ENCODE measurements at regions not wholly inside any gene's neighbourhood (a gene's known extent, or its start where the extent isn't known, plus 50 kb on each side); places are given as distances from the start of the nearest gene placed in this dataset.
"Not testable (repeated sequence)": the region's sequence is repeated elsewhere in the genome, so short reads cannot be mapped to it uniquely, and the experiment has no call there.

DNA sequence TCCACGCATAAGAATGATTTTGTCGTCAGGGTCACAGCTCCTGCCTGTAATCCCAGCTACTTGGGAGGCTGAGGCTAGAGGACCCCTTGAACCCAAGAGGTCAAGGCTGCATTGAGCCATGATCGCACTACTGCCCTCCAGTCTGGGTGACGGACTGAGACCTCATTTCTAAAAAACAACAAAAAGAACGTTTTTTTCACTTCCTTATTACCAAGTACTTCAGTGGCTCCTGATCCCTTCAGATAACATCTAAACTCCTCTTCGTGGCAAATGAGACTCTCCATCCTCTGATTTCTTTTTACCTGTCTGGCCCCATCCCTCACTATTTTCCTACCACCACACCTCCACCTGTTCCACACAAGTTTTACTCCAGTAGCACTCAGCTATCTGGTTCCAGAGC, 105.4 kb upstream of the TLK1 start:
- DNase-seq (ENCODE audit: low read depth), result no peak

DNA sequence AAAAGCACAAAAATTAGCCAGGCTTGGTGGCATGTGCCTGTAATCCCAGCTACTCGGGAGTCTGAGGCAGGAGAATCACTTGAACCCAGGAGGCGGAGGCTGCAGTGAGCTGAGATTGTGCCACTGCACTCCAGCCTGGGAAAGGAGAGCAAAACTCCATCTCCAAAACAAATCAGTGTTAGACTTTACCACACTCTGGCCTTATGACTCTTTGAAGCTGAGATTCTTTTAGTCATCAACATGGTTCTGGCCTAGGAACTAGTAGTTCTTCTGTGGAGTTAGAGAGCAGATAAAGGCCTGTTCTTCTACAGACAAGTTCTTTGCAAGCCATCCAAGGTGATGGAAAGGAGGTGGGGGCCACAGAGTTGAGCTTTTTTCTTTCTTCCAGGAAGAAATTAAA, 100.8 kb upstream of the TLK1 start:
- not testable (repeated sequence) for DNase-seq (ENCODE audit: low read depth)

DNA sequence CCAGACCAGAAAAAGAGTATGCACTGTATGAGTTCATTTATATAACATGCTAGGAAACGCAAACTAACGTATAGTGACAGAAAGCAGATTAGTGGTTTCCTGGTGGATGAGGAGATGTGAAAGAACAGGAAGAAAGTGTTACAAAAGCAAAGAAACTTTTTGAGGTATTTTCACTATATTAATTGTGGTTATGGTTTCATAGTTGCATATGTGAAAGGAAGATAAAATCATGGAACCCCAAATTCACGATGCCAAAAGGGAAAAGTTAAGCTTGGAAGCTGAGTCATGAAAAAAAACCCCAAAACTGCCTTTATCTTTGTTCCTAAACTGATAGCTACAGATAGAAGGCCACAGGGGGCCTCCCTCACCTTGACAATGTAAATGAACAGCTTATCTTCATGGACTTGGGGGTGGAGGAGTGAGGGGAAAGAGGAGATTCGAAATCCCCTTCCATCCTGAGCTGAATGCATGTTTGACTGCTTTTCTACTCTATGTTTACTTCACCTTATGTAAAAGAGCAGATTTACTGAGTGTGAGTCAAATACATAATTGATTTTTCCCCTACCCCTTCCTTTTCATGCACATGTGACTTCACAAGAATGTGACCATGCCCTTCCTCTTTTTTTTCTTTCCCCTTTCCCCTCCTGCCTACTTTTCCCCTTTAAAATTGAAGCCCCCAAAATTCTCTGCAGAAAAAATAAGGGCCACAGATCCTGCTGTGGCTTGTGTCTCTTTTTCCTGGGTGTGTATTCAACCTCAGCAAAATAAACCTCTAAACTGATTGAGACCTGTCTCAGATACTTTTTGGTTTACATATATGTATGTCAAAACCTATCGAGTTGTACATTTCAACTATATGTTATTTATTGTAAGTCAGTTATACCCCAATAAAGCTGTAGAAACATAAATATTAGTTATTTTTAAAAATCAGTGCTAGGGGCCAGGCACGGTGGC, 100.1 kb upstream of the TLK1 start:
- DNase-seq (ENCODE audit: low read depth), result no peak

DNA sequence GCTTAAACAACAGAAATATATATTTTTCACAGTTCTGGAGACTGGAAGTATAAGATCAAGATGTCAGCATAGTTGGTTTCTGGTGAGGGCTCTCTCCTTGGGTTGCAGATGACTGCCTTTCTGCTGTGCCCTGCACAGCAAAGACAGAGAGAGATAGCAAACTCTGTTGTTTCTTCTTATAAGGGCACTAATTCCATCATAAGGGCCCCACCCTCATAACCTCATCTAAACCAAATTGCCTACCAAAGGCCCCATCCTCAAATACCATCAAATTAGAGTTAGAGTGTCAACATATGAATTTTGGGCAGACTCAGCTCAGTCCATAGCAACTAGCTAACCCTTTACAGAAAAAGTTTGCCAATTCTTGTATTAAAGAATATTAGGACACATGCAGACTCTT, 94.0 kb upstream of the TLK1 start:
- no peak for DNase-seq (ENCODE audit: low read depth)

DNA sequence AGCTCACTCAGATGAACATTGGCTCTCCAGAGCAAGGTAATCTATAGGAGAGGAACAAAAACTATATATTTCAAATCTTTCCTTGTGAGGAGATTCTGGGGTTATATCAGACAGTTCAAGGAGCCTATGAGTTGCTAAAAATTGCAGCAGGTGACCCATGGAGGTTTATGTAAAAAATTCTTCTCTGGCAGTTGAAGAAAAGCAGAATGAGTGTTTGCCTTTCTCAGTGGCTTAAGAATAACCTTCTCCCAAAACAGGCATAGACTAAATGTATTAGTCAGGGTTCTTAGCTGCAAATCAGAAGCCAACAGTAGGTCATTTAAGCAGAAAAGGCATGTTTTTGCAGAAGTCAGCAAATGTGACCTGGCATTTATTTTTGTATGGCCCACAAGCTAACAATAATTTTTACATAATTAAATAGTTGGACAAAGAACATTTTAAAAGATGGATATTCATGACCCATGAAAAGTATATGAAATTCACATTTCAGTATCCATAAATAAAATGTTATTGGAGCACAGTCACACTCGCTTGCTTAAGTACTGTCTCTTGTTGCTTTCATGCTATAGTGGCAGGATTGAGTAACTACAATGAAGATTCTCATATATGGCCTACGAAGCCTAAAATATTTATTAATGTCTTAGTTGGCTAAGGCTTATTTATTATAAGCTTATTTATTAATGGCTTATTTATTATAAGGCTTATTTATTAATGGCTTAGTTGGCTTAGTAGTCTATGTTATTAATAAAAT, 93.4 kb upstream of the TLK1 start:
- no peak for DNase-seq (ENCODE audit: low read depth)

DNA sequence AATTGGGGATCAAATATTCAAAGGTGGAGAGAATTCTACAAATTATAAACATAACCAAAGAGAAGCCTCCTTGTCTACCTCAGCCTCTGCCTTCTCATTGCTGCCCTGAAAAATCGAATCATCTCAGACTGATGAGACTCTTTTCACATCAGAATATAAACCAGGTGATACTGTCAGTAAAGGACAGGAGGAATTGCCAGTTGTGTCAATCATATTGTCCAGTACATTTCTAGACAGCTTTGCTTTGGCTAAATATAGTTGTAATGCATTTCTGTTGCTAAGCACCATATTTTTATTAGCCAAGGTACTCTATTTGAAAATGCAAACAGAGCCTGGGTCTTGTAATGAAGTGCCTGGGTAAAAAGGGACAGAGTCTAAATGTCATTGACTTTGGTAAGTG, 92.6 kb upstream of the TLK1 start:
- no peak for DNase-seq (ENCODE audit: low read depth)

DNA sequence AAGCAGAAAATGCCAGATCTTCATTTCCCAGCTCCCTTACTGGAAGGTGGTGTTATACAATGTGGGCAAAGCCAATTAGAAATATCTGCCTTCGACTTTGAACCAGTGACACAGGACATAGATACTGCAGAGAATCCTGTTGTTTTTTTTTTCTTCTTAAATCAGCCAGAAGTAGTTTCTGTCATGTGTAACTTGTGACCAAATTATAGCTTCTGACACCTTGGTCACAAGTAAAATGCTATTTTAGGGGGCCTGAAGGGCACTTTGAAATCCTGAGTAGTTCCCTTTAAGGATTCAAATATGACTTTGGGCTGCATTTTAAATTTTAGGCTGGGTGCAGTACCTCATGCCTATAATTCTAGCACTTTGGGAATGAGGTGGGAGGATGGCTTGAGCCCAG, 89.0 kb upstream of the TLK1 start:
- no peak for DNase-seq (ENCODE audit: low read depth)

DNA sequence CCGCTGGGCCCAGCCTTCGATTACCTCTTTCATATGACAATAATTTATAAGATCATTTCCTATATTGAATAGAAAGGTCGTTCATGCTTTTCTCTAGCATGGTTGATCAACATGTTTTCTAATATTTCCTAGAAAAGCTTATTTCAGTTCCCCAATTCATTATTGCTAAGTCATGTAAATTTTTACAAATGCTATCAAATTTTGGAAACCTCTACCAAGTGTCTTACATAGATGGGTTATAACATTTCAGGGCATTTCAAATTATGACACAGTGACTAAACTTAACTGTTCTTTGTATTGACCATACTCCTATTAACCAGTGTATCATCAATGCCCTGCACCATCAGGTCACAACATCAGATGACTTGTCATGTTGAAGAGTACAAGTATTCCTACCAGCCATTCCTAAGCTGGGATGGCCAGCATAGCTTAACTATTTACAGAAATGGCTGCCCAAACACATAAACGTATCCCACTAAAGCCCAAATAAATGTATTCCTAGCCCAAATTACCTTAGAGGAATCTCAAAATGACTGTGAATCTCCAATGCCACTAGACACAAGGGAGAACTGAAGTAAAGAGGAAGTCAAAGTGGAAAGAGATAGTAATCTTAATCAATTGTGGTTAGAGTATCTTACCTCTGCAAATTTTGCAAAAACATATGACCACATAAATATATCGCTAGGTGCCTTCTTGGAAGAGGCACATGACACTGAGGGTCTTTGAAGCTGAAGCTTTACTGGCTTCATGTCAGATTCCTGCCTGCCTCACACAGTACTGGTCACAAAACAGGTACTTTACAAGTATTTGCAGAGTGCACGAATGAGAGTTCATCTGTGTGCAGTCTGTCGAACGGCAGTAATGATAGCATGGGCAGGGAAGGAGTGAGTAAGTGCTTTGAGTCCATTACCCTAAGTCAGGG, 87.3 kb upstream of the TLK1 start:
- DNase-seq (ENCODE audit: low read depth), result no peak

DNA sequence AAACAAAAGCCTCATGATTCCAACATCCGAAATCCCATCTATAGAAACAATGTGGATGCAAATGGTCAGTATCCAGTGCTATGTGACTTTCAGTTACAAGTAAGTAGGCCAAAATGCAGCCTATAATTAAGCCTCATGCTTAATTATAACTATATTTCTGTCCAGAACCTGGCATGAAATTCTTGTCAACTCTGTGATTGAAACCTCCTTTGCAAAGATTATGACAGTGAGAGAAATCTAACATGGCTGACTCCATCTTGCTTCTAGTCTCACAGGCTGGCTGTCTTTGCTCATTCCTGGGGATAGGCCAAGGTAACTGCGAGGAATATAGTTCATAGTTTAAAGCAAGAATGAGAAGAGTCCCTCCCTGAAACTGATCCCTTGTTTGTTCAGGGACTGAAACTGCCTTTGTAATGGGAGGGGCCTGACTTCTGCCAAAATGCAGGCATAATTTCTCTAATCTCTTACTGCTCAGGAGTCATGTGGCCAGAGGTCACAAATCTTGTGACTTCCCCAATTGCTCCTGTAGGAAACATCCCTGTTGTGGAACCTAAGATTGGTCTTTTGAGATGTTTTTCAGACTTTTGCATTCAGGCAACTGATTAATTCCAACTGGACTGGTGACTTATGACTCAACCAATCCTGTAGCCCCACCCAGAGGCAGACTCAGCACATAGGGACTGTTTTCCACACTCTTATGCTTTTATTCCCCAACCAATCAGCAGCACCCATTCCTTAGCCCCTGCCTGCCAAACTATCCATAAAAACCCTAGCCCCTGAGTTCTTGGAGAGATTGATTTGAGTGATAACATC, 84.5 kb upstream of the TLK1 start:
- DNase-seq (ENCODE audit: low read depth), result no peak

DNA sequence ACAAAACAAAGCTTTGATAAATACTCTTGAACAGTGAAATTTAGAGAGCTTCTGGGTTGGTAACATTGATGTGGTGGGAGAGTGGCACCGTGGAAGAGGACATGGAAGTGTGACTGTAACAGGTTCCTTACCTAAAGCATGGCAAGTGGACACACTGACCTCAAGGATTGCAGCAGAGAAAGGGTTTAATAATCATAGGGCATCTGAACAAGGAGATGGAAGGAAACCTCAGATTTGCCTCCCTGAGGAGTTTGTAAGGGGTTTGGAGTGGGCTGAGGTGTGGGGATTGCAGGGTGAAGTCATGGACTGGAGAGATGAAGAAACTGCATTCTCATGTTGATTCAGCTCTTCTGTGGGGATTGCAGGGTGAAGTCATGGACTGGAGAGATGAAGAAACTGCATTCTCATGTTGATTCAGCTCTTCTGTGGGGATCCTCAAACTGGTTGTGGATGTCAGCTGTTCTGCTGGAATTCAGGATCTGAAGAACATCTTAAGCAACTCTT, 83.8 kb upstream of the TLK1 start:
- no peak for DNase-seq (ENCODE audit: low read depth)

DNA sequence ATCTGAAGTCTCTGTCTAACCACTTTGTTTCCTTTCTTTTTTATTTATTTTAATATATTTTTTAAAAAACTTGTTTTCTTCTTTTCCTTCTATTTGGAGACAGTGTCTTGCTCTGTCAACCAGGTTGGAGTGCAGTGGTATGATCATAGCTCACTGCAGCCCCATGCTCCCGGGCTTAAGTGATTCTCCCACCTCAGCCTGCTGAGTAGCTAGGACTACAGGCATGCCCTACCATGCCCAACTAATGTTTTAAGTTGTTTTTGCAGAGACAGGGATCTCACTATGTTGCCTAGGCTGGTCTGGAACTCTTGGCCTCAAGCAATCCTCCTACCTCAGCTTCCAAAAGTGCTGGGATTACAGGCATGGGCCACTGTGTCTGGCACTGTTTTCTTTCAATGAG, 81.1 kb upstream of the TLK1 start:
- no peak for DNase-seq (ENCODE audit: low read depth)

DNA sequence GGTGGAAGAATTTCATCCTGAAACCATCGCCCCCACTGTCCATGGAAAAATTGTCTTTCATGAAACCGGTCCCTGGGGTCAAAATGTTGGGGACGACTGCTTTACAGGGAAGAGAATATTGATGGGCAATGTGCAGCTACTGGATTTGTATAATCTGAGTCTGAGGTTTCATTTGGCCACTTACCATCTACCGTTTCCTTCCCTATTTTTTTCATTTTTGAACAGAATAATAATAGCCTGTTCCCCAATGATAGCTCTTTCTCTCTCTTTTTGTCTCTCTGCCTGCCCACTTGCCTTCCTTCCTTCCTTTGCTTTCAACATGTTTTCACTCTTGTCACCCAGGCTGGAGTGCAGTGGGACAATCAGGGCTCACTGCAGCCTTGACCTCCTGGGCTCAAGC, 78.3 kb upstream of the TLK1 start:
- no peak for DNase-seq (ENCODE audit: low read depth)

DNA sequence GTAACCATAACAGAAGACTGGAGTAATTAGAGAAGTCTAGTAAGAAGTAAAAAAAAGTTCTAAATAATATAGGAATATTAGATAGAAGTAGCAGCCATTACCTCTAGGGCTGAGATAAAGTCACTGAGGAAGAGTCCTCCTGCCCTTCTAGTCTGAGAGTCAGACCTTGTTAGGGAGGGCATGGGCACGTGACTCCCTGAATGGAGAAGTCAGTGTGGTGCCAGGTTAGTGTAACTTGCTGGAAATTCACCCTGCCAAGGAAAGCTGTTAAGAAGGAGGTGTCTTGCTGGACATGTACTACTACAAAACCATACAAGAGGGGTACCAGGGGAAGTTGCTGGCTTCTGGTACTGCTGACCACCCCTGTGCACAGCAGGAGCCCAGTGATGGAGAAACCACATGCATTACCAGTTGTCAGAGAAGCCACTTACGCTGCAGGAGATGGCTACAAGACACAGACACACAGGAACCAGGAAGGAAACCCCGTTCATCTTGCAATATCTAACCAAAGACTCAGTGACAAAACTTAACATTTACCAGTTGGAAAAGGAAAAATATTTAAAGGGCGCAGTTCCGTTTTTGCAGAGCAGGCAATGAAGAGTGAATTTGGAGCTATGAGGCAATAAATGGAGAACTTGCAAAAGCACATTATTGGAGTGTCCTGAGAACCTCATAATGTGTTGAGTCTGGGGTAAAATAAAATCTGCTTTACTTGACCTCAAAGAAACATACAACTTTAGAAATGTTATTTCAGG, 77.2 kb upstream of the TLK1 start:
- no peak for DNase-seq (ENCODE audit: low read depth)

DNA sequence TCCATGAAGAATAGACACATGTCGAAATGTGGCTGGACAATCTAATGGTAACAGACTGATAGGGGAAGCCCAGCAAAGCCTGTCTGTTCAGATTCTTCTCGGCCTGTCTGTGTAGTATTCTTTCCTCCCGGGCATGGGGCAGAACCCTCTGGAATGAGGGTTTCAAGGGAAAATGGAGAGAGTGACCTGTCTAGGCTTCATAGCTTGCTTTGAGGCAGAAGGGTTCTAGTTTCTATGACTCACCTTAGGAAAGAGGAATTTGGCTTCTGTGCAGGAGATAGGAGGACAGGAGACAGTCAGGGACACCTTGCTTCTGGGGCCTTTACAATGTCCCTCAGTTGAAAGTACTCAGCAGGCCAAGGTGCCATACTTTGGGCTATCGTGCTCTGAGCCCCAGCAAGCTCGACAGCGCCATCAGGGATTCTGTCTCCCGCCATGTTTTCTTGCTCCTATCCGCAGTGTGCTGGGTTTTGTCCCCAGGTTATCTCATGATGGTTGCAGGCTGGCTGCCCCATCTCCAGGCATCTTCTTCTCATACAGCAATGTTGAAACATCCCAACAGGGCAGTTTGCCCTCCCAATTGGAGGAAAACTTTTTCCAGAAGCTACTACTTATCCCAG, 74.7 kb upstream of the TLK1 start:
- no peak for DNase-seq (ENCODE audit: low read depth)

DNA sequence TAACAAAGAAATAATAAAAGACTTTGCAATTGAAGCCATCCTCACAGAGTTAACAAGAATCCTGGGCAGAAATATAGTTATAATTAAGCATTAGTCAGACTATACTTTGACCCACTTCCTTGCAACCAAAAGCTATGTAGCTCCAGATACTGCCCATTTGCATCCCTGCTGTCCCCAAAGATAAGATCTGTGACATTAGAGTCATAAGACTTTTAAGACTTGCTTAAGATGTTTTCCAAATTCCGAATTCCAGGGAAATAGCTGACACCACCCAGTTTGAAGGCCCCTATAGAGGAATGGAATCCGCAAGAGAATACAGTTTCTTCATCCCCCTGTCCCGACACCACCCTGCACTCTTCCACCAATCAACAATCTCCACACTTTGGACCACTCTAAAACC, 69.5 kb upstream of the TLK1 start:
- no peak for DNase-seq (ENCODE audit: low read depth)

DNA sequence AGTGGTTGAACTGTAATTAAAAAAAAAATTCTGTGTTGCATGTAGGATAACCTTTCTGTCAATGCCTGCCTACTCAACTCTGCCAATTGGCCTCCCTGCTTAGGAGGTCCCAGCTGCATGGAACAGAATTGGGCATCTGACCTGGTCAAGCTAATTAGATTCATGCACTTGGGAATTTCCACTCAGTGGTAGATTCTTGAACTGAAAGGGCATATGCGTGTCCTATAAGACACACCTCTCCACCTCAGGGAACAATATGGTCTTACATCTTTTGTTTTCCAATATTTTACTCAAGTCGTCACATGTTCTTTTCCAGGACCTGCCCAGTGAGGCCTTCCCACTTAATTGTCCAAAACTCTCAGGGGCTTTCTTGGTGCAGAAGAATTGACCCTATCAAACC, 68.1 kb upstream of the TLK1 start:
- no peak for DNase-seq (ENCODE audit: low read depth)

DNA sequence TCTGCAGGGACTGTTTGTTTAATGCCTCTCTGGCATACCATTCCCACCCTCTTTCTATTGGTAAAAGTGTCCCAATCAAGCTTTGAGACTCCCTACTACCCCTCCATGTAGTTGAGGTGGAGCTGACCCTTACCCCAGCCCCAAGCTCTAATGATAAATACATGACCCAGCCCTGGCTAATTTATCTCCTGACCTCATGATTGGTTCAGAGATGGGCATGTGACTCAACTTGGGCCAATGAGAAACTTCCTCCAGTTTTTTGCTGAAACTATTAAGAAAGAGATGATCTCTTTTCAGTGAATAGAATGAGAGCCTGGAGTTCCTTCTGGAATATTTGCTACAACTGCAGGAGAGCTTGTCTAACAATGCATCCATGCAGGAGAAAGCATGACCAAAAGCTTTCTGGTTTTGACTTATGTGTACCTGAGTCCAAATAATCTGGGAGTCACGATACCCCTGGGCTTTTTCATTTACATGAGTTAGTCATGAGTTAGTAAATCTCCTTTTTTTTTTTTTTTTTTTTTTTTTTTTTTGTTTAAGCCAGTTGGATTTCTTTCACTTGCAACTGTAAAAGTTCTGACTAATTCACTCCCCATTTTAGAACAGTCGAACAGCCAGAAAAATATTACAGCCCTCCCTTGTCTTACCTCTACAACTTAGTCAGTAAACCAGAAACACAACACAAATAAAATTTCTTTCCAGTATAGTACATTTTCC, 66.5 kb upstream of the TLK1 start:
- DNase-seq (ENCODE audit: low read depth), result no peak

DNA sequence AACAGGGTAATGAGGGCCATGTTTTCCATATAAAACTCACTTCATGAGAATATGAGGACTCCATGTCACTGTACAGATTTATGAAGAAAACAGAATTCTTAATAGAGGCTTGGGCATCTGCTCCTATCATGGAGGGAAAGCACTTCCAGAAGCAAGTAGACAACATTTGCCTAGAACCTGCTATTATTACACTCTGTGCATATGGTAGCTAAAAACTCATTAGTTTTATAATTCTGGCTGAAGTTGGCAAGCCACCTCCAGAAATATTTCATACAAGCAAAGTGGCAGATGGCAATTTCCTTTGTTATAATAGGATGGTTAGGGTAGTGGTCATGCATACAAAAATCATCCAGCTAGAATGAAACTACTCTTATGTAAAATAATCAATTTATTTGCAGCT, 65.8 kb upstream of the TLK1 start:
- no peak for DNase-seq (ENCODE audit: low read depth)

DNA sequence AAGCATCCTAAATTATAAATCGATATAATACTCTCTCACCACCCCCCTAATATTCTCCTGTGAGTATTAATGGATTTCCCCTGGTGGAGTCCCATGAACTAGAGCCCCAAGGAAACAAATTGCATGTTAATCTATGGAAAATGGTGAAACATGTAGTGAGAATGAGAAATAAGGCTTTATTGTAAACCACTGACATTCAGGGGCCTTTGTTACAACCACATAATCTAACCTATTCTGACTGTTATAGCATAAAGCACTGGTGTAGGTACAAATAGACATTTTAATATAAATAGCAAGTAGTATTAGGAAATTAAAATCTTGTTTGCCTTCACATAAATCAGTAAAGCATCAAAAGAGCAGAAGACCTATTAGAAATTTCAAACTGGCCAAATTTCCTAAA, 65.3 kb upstream of the TLK1 start:
- DNase-seq (ENCODE audit: low read depth), result no peak
